Prostate gland (tissue), 2 donors: ENCODE measurements at regions not wholly inside any gene's neighbourhood (a gene's known extent, or its start where the extent isn't known, plus 50 kb on each side); places are given as distances from the start of the nearest gene placed in this dataset.

Source experiments
- POLR2AphosphoS5 ChIP-seq: sonication (generic); formaldehyde crosslinking; IDR thresholded peaks from one replicate; pipeline ENCODE4 v1.6.1; 2017; ENCODE audit warnings: antibody characterized with exemption
- TF ChIP-seq, protein P1 (sequence below), 4 experiments: fragments of 200-600 bp in 2 of 4; fragments of 450-650 bp in 2 of 4; sonication (generic) in 2 of 4; IDR thresholded peaks; 1 replicate in 3 of 4; 2 replicates in 1 of 4; pipeline ENCODE4 v1.5.1; 2016 to 2019; ENCODE audit warnings: antibody characterized with exemption in 4 of 4, mild to moderate bottlenecking in 2 of 4, moderate library complexity in 2 of 4

GRCh38 chr11:70627219-70627618 lies 228.9 kb downstream of the CTTN start:
- TF ChIP-seq, protein P1, sequence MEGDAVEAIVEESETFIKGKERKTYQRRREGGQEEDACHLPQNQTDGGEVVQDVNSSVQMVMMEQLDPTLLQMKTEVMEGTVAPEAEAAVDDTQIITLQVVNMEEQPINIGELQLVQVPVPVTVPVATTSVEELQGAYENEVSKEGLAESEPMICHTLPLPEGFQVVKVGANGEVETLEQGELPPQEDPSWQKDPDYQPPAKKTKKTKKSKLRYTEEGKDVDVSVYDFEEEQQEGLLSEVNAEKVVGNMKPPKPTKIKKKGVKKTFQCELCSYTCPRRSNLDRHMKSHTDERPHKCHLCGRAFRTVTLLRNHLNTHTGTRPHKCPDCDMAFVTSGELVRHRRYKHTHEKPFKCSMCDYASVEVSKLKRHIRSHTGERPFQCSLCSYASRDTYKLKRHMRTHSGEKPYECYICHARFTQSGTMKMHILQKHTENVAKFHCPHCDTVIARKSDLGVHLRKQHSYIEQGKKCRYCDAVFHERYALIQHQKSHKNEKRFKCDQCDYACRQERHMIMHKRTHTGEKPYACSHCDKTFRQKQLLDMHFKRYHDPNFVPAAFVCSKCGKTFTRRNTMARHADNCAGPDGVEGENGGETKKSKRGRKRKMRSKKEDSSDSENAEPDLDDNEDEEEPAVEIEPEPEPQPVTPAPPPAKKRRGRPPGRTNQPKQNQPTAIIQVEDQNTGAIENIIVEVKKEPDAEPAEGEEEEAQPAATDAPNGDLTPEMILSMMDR (IDR thresholded peaks at IDR 0.05) = no peak
- TF ChIP-seq POLR2AphosphoS5 = no peak
